ENCODE measurements at regions not wholly inside any gene's neighbourhood (a gene's known extent, or its start where the extent isn't known, plus 50 kb on each side); places are given as distances from the start of the nearest gene placed in this dataset.

GRCh38 chr13:83557845-83558244 is 324.4 kb downstream of the SLITRK1 start:
- no peak for DNase-seq (ENCODE audit: low read depth)
- H3K36me3 ChIP-seq (ENCODE audit: control insufficient read depth, insufficient read depth, low read length), result no peaks in the 10 kb centered on the region
- TF ChIP-seq CTCF (IDR thresholded peaks at IDR 0.05; ENCODE audit: insufficient read depth, low read length, poor library complexity, severe bottlenecking), result no peak
- H3K4me3 ChIP-seq (ENCODE audit: low read depth, low read length), result no peak overlapping the region
- H3K27me3 ChIP-seq (ENCODE audit: control insufficient read depth, insufficient read depth, low read length), result no peaks in the 10 kb centered on the region

- Histone ChIP-seq H3K27me3 (ENCODE audit: control insufficient read depth, insufficient read depth, low read length) (no peaks in the 10 kb centered on the region), H3K36me3 (ENCODE audit: control insufficient read depth, insufficient read depth, low read length) (no peaks in the 10 kb centered on the region), H3K4me3 (ENCODE audit: low read depth, low read length) (no peak overlapping the region)
- no peak for TF ChIP-seq CTCF (IDR thresholded peaks at IDR 0.05; ENCODE audit: insufficient read depth, low read length, poor library complexity, severe bottlenecking)
- no peak for DNase-seq (ENCODE audit: low read depth)
These were observed 332.6 kb downstream of the SLITRK1 start for GRCh38 chr13:83549671-83550070.

- DNase-seq (ENCODE audit: low read depth), result no peak
- H3K27me3 ChIP-seq (ENCODE audit: control insufficient read depth, insufficient read depth, low read length), result no peaks in the 10 kb centered on the region
- no peaks in the 10 kb centered on the region for H3K36me3 ChIP-seq (ENCODE audit: control insufficient read depth, insufficient read depth, low read length)
- TF ChIP-seq CTCF (IDR thresholded peaks at IDR 0.05; ENCODE audit: insufficient read depth, low read length, poor library complexity, severe bottlenecking), result no peak
- H3K4me3 ChIP-seq (ENCODE audit: low read depth, low read length), result no peak overlapping the region
These were observed 335.2 kb downstream of the SLITRK1 start for GRCh38 chr13:83547043-83547442.

- no peak overlapping the region for H3K4me3 ChIP-seq (ENCODE audit: low read depth, low read length)
- no peaks in the 10 kb centered on the region for H3K27me3 ChIP-seq (ENCODE audit: control insufficient read depth, insufficient read depth, low read length)
- DNase-seq (ENCODE audit: low read depth), result no peak
- H3K36me3 ChIP-seq (ENCODE audit: control insufficient read depth, insufficient read depth, low read length), result no peaks in the 10 kb centered on the region
- TF ChIP-seq CTCF (IDR thresholded peaks at IDR 0.05; ENCODE audit: insufficient read depth, low read length, poor library complexity, severe bottlenecking), result no peak
These were observed 335.8 kb downstream of the SLITRK1 start for GRCh38 chr13:83546476-83546875.

- no peak for DNase-seq (ENCODE audit: low read depth)
- no peaks in the 10 kb centered on the region for H3K27me3 ChIP-seq (ENCODE audit: control insufficient read depth, insufficient read depth, low read length)
- H3K4me3 ChIP-seq (ENCODE audit: low read depth, low read length), result no peak overlapping the region
- no peaks in the 10 kb centered on the region for H3K36me3 ChIP-seq (ENCODE audit: control insufficient read depth, insufficient read depth, low read length)
- no peak for TF ChIP-seq CTCF (IDR thresholded peaks at IDR 0.05; ENCODE audit: insufficient read depth, low read length, poor library complexity, severe bottlenecking)
These were observed 343.6 kb downstream of the SLITRK1 start for GRCh38 chr13:83538636-83539035.

GRCh38 chr13:83536941-83537340 is 345.3 kb downstream of the SLITRK1 start:
- H3K4me3 ChIP-seq (ENCODE audit: low read depth, low read length), result no peak overlapping the region
- TF ChIP-seq CTCF (IDR thresholded peaks at IDR 0.05; ENCODE audit: insufficient read depth, low read length, poor library complexity, severe bottlenecking), result no peak
- H3K27me3 ChIP-seq (ENCODE audit: control insufficient read depth, insufficient read depth, low read length), result no peaks in the 10 kb centered on the region
- DNase-seq (ENCODE audit: low read depth), result no peak
- H3K36me3 ChIP-seq (ENCODE audit: control insufficient read depth, insufficient read depth, low read length), result no peaks in the 10 kb centered on the region
